ENCODE measurements at regions not wholly inside any gene's neighbourhood (a gene's known extent, or its start where the extent isn't known, plus 50 kb on each side); places are given as distances from the start of the nearest gene placed in this dataset.

DNA sequence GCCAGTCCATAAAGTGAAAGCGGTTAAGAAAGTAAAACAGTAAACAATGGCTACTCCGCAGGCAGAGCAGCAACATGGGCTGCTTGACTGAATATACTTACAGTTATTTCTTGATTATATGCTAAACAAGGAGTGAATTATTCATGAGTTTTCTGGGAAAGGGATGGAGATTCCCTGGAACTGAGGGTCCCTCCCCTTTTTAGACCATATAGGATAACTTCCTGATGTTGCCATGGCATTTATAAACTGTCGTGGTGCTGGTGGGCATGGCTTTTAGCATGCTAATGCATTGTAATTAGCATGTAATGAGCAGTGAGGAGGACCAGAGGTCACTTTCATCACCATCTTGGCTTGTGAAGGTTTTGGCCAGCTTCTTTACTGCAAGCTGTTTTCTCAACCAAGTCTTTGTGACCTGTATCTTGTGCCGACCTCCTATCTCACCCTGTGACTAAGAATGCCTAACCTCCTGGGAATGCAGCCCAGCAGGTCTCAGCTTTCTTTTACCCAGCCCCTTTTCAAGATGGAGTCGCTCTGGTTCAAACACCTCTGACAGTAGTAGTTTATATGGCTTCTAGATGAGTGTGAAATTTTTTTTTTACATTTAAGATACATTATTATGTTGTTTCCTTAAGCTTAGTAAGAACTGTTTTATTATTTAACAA is 514.8 kb upstream of the TENM3 start:
- BruUV-seq (replicated peaks), result no TSS peak
- intact Hi-C loops (cut with micrococcal nuclease; ENCODE audit: unreplicated experiment), result no loop called here

GRCh38 chr4:181731900-181732299 is 511.3 kb upstream of the TENM3 start:
- no peak for TF ChIP-seq EZH2 (IDR thresholded peaks at IDR 0.05; ENCODE audit: borderline replicate concordance, low read depth, low read length, poor library complexity, severe bottlenecking)
- no peak for TF ChIP-seq CTCF (conservative IDR thresholded peaks at IDR 0.05; ENCODE audit: low read depth, low read length)
- H3K36me3 ChIP-seq (ENCODE audit: insufficient read depth, low read length, poor library complexity, severe bottlenecking), result no peaks in the 10 kb centered on the region
- BruUV-seq (replicated peaks), result no TSS peak
- intact Hi-C loops (cut with micrococcal nuclease; ENCODE audit: unreplicated experiment), result no loop called here
- DNase-seq (ENCODE audit: low spot score), result no peak
- no peaks in the 10 kb centered on the region for H3K9me3 ChIP-seq (ENCODE audit: low read depth, low read length, poor library complexity, severe bottlenecking)
- H3K27ac ChIP-seq (ENCODE audit: low read depth, low read length, poor library complexity, severe bottlenecking), result no peak overlapping the region
- ChIA-PET CTCF (no interaction called here), POLR2A (ENCODE audit: low non-redundant PET) (no interaction called here)
- no peaks in the 10 kb centered on the region for H3K4me1 ChIP-seq (ENCODE audit: insufficient read depth, low read length, poor library complexity, severe bottlenecking)
- no peak overlapping the region for H3K4me3 ChIP-seq (ENCODE audit: low read depth, low read length, poor library complexity, severe bottlenecking)
- H3K27me3 ChIP-seq (replicated peaks; ENCODE audit: insufficient read depth, low read depth, low read length, poor library complexity), result peaks cover 31% of the 10 kb centered on the region

More for the DNA sequence above, 514.8 kb upstream of the TENM3 start:
- H3K4me1 ChIP-seq (ENCODE audit: insufficient read depth, low read length, poor library complexity, severe bottlenecking), result no peaks in the 10 kb centered on the region
- DNase-seq (ENCODE audit: low spot score), result no peak
- POLR2A ChIA-PET (ENCODE audit: low non-redundant PET), result no interaction called here
- H3K27me3 ChIP-seq (replicated peaks; ENCODE audit: insufficient read depth, low read depth, low read length, poor library complexity), result peaks cover 22% of the 10 kb centered on the region
- CTCF ChIA-PET, result no interaction called here
- no peak overlapping the region for H3K4me3 ChIP-seq (ENCODE audit: low read depth, low read length, poor library complexity, severe bottlenecking)
- H3K36me3 ChIP-seq (ENCODE audit: insufficient read depth, low read length, poor library complexity, severe bottlenecking), result no peaks in the 10 kb centered on the region
- peaks cover under 1% of the 10 kb centered on the region for H3K9me3 ChIP-seq (ENCODE audit: low read depth, low read length, poor library complexity, severe bottlenecking)
- no peak overlapping the region for H3K27ac ChIP-seq (ENCODE audit: low read depth, low read length, poor library complexity, severe bottlenecking)
- no peak for TF ChIP-seq CTCF (conservative IDR thresholded peaks at IDR 0.05; ENCODE audit: low read depth, low read length)
- TF ChIP-seq EZH2 (IDR thresholded peaks at IDR 0.05; ENCODE audit: borderline replicate concordance, low read depth, low read length, poor library complexity, severe bottlenecking), result no peak

DNA sequence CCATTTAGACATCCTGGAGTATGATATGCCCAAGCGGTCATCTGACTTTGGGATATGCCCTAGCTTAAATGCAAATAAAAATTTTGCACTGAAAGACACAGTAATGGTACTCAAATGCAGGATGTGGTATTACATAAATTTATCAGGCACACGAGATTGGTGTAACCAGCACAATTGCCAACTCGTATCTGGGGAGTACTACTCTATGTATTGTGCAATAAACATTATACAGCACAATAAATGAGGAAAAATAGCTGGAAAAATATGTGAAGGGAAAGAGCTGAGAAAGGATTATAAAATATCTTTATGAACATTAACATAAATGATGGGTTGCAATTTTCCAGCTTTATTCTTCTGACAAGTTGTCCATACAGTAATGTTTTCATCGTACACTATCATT is 505.5 kb upstream of the TENM3 start:
- Histone ChIP-seq H3K4me3 (ENCODE audit: low read depth, low read length, poor library complexity, severe bottlenecking) (no peak overlapping the region), H3K27me3 (replicated peaks; ENCODE audit: insufficient read depth, low read depth, low read length, poor library complexity) (peaks cover 16% of the 10 kb centered on the region), H3K9me3 (ENCODE audit: low read depth, low read length, poor library complexity, severe bottlenecking) (no peaks in the 10 kb centered on the region), H3K36me3 (ENCODE audit: insufficient read depth, low read length, poor library complexity, severe bottlenecking) (no peaks in the 10 kb centered on the region), H3K4me1 (ENCODE audit: insufficient read depth, low read length, poor library complexity, severe bottlenecking) (no peaks in the 10 kb centered on the region), H3K27ac (ENCODE audit: low read depth, low read length, poor library complexity, severe bottlenecking) (no peak overlapping the region)
- intact Hi-C loops (cut with micrococcal nuclease; ENCODE audit: unreplicated experiment), result no loop called here
- POLR2A ChIA-PET (ENCODE audit: low non-redundant PET), result no interaction called here
- no peak for DNase-seq (ENCODE audit: low spot score)
- CTCF ChIA-PET, result no interaction called here
- TF ChIP-seq CTCF (conservative IDR thresholded peaks at IDR 0.05; ENCODE audit: low read depth, low read length), result no peak
- no peak for TF ChIP-seq EZH2 (IDR thresholded peaks at IDR 0.05; ENCODE audit: borderline replicate concordance, low read depth, low read length, poor library complexity, severe bottlenecking)
- BruUV-seq (replicated peaks), result no TSS peak
